GM23338 (cell line): ENCODE measurements at regions not wholly inside any gene's neighbourhood (a gene's known extent, or its start where the extent isn't known, plus 50 kb on each side); places are given as distances from the start of the nearest gene placed in this dataset.

Source experiments
- ATAC-seq: fragments of 200-7000 bp; cut with Tn5 transposase; 3 replicates; pipeline ENCODE4 v1.9.1; 2020
- DNase-seq: peaks from one replicate; pipeline ENCODE4 v3.0.0-alpha.2; 2015; ENCODE audit warnings: low spot score
- H2AFZ ChIP-seq: fragments of 200-600 bp; sonication (generic); 2 replicates; pipeline ENCODE4 v1.8.0; 2016; ENCODE audit warnings: antibody characterized with exemption, mild to moderate bottlenecking, moderate library complexity
- H3F3A ChIP-seq: fragments of 200-600 bp; sonication (generic); replicated peaks from 2 replicates; pipeline ENCODE4 v1.8.0; 2017; ENCODE audit warnings: antibody characterized with exemption, mixed run types, low read depth
- H3K27ac ChIP-seq: fragments of 200-600 bp; sonication (generic); 2 replicates; pipeline ENCODE4 v1.6.1; 2016; ENCODE audit warnings: low read depth
- H3K27me3 ChIP-seq: fragments of 200-600 bp; sonication (generic); 2 replicates; pipeline ENCODE4 v1.8.0; 2016; ENCODE audit warnings: mild to moderate bottlenecking, mixed run types, moderate library complexity; ENCODE audit not compliant: insufficient read depth
- H3K36me3 ChIP-seq: fragments of 200-600 bp; sonication (generic); 2 replicates; pipeline ENCODE4 v1.8.0; 2016; ENCODE audit warnings: mild to moderate bottlenecking; ENCODE audit not compliant: insufficient read depth
- H3K4me1 ChIP-seq: fragments of 200-600 bp; sonication (generic); 2 replicates; pipeline ENCODE4 v1.8.0; 2016; ENCODE audit warnings: mild to moderate bottlenecking, moderate library complexity; ENCODE audit not compliant: insufficient read depth
- H3K4me2 ChIP-seq: fragments of 200-600 bp; sonication (generic); 2 replicates; pipeline ENCODE4 v1.7.1; 2017; ENCODE audit warnings: mixed run types
- H3K4me3 ChIP-seq: fragments of 200-600 bp; sonication (generic); 2 replicates; pipeline ENCODE4 v1.6.1; 2016; ENCODE audit warnings: mixed run types
- H3K79me2 ChIP-seq: fragments of 200-600 bp; sonication (generic); replicated peaks from 2 replicates; pipeline ENCODE4 v1.8.0; 2017; ENCODE audit warnings: mild to moderate bottlenecking; ENCODE audit not compliant: insufficient read depth
- H3K9me2 ChIP-seq: fragments of 200-600 bp; sonication (generic); 2 replicates; pipeline ENCODE4 v1.8.0; 2017; ENCODE audit not compliant: insufficient read depth
- H4K20me1 ChIP-seq: fragments of 200-600 bp; sonication (generic); replicated peaks from 2 replicates; pipeline ENCODE4 v1.8.0; 2017; ENCODE audit warnings: mild to moderate bottlenecking; ENCODE audit not compliant: insufficient read depth
- H3K27ac Mint-ChIP-seq: 2 replicates; pipeline ENCODE4 v1.8.0; 2020; ENCODE audit warnings: inconsistent platforms, mild to moderate bottlenecking, moderate library complexity, mixed read lengths
- H3K27me3 Mint-ChIP-seq: 3 replicates; pipeline ENCODE4 v1.8.0; 2022; ENCODE audit warnings: low read depth, mild to moderate bottlenecking, moderate library complexity, mixed read lengths, inconsistent platforms; ENCODE audit not compliant: insufficient read depth, poor library complexity
- H3K36me3 Mint-ChIP-seq: 3 replicates; pipeline ENCODE4 v1.8.0; 2021; ENCODE audit warnings: low read depth, mild to moderate bottlenecking, inconsistent platforms, moderate library complexity, mixed read lengths
- H3K4me1 Mint-ChIP-seq: 3 replicates; pipeline ENCODE4 v1.8.0; 2020; ENCODE audit warnings: mild to moderate bottlenecking, inconsistent platforms, mixed read lengths
- H3K4me3 Mint-ChIP-seq: 3 replicates; pipeline ENCODE4 v1.8.0; 2021; ENCODE audit warnings: moderate library complexity, mild to moderate bottlenecking, inconsistent platforms, mixed read lengths
- H3K9me3 Mint-ChIP-seq: 3 replicates; pipeline ENCODE4 v1.8.0; 2020; ENCODE audit warnings: moderate library complexity, mild to moderate bottlenecking, inconsistent platforms, mixed read lengths
- CREB1 ChIP-seq: fragments of 250-450 bp; sonication (Bioruptor Pico); IDR thresholded peaks from 2 replicates; pipeline ENCODE4 v1.5.0; 2020; ENCODE audit warnings: low read depth, mild to moderate bottlenecking, moderate library complexity
- ETS1 ChIP-seq: IDR thresholded peaks from 2 replicates; pipeline ENCODE4 v1.6.1; 2016; ENCODE audit warnings: antibody characterized with exemption
- EZH2 ChIP-seq: fragments of 200-600 bp; sonication (generic); IDR thresholded peaks from one replicate; pipeline ENCODE4 v1.8.0; 2017; ENCODE audit warnings: antibody characterized with exemption, mild to moderate bottlenecking, low read depth; ENCODE audit not compliant: unreplicated experiment
- EZH2phosphoT487 ChIP-seq: fragments of 200-600 bp; sonication (generic); IDR thresholded peaks from one replicate; pipeline ENCODE4 v1.8.1; 2018; ENCODE audit warnings: antibody characterized with exemption; ENCODE audit not compliant: unreplicated experiment
- JUNB ChIP-seq: IDR thresholded peaks from one replicate; pipeline ENCODE4 v1.6.1; 2016; ENCODE audit warnings: antibody characterized with exemption; ENCODE audit not compliant: unreplicated experiment
- NANOG ChIP-seq: IDR thresholded peaks from 2 replicates; pipeline ENCODE4 v1.6.1; 2016; ENCODE audit warnings: antibody characterized with exemption, borderline replicate concordance
- POLR2AphosphoS5 ChIP-seq: IDR thresholded peaks from 2 replicates; pipeline ENCODE4 v1.6.1; 2016; ENCODE audit warnings: antibody characterized with exemption, low read depth
- REST ChIP-seq: IDR thresholded peaks from one replicate; pipeline ENCODE4 v1.6.1; 2018; ENCODE audit warnings: antibody characterized with exemption; ENCODE audit not compliant: unreplicated experiment
- STAT1 ChIP-seq: IDR thresholded peaks from one replicate; pipeline ENCODE4 v1.6.1; 2016; ENCODE audit warnings: antibody characterized with exemption; ENCODE audit not compliant: unreplicated experiment
- ZNF114 ChIP-seq: fragments of 250-450 bp; sonication (Bioruptor Pico); IDR thresholded peaks from 2 replicates; pipeline ENCODE4 v1.5.0; 2020; ENCODE audit warnings: mild to moderate bottlenecking, moderate library complexity
- ZNF331 ChIP-seq: fragments of 250-450 bp; sonication (Bioruptor Pico); IDR thresholded peaks from 2 replicates; pipeline ENCODE4 v1.5.0; 2020; ENCODE audit warnings: low read depth, mild to moderate bottlenecking, moderate library complexity
- ZNF462 ChIP-seq: fragments of 250-450 bp; sonication (Bioruptor Pico); IDR thresholded peaks from 2 replicates; pipeline ENCODE4 v1.5.0; 2020; ENCODE audit warnings: mild to moderate bottlenecking, moderate library complexity
- TF ChIP-seq, protein P1 (sequence below), 2 experiments: fragments of 200-600 bp in 1 of 2; sonication (generic) in 1 of 2; conservative IDR thresholded peaks; 2 replicates each; pipeline versions ENCODE4 v1.5.1 to v1.6.1; 2016 to 2017; ENCODE audit warnings: antibody characterized with exemption in 2 of 2, low read depth in 2 of 2, mild to moderate bottlenecking in 2 of 2, moderate library complexity in 1 of 2

GRCh38 chr17:77887464-77888241 is 70.8 kb upstream of the TNRC6C start:
- Mint-ChIP-seq H3K36me3 (no peaks in the 10 kb centered on the region), H3K27ac (no peak overlapping the region), H3K4me3 (peak overlapping the region; percentile 76), H3K9me3 (no peaks in the 10 kb centered on the region), H3K4me1 (peaks cover 29% of the 10 kb centered on the region), H3K27me3 (peaks cover 42% of the 10 kb centered on the region)
- H3K4me2 ChIP-seq = peak overlapping the region; percentile 88
- no peaks in the 10 kb centered on the region for H3K36me3 ChIP-seq
- H3K9me2 ChIP-seq = no peaks in the 10 kb centered on the region
- H3K4me3 ChIP-seq = peak overlapping the region; percentile 72
- H3K79me2 ChIP-seq = no peaks in the 10 kb centered on the region
- peak overlapping the region; percentile 98 for H2AFZ ChIP-seq
- DNase-seq (peak; percentile 66), ATAC-seq (peak; percentile 54)
- no peaks in the 10 kb centered on the region for H4K20me1 ChIP-seq
- H3K4me1 ChIP-seq = peaks cover 9% of the 10 kb centered on the region
- H3F3A ChIP-seq = 0 out of 2 replicates have a peak, but pooled peaks cover 6% of the 10 kb centered on the region
- peaks cover 23% of the 10 kb centered on the region for H3K27me3 ChIP-seq
- no peak overlapping the region for H3K27ac ChIP-seq
- TF ChIP-seq ZNF331 (CRISPR knock-in tag) (no peak), JUNB (no peak), REST (no peak), EZH2 (no peak), STAT1 (no peak), CREB1 (no peak), ETS1 (no peak), EZH2phosphoT487 (no peak), ZNF462 (CRISPR knock-in tag) (no peak), ZNF114 (no peak), POLR2AphosphoS5 (no peak), NANOG (no peak)
- TF ChIP-seq, protein P1, sequence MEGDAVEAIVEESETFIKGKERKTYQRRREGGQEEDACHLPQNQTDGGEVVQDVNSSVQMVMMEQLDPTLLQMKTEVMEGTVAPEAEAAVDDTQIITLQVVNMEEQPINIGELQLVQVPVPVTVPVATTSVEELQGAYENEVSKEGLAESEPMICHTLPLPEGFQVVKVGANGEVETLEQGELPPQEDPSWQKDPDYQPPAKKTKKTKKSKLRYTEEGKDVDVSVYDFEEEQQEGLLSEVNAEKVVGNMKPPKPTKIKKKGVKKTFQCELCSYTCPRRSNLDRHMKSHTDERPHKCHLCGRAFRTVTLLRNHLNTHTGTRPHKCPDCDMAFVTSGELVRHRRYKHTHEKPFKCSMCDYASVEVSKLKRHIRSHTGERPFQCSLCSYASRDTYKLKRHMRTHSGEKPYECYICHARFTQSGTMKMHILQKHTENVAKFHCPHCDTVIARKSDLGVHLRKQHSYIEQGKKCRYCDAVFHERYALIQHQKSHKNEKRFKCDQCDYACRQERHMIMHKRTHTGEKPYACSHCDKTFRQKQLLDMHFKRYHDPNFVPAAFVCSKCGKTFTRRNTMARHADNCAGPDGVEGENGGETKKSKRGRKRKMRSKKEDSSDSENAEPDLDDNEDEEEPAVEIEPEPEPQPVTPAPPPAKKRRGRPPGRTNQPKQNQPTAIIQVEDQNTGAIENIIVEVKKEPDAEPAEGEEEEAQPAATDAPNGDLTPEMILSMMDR (conservative IDR thresholded peaks at IDR 0.05; ENCODE audit: low read depth in 2 of 2) = no peak
